HUES48 (cell line): ENCODE measurements at regions not wholly inside any gene's neighbourhood (a gene's known extent, or its start where the extent isn't known, plus 50 kb on each side); places are given as distances from the start of the nearest gene placed in this dataset.
"Not testable (repeated sequence)": the region's sequence is repeated elsewhere in the genome, so short reads cannot be mapped to it uniquely, and the experiment has no call there.

Source experiments
- H3K27ac ChIP-seq: one replicate; pipeline ENCODE4 v1.7.0; 2013; ENCODE audit warnings: low read depth, low read length, inconsistent platforms
- H3K27me3 ChIP-seq: 2 replicates; pipeline ENCODE4 v1.6.1; 2013; ENCODE audit warnings: mild to moderate bottlenecking, low read length; ENCODE audit not compliant: control insufficient read depth, insufficient read depth
- H3K36me3 ChIP-seq: 2 replicates; pipeline ENCODE4 v1.6.1; 2013; ENCODE audit warnings: low read length; ENCODE audit not compliant: control insufficient read depth, insufficient read depth
- H3K4me1 ChIP-seq: 2 replicates; pipeline ENCODE4 v1.6.1; 2013; ENCODE audit warnings: mild to moderate bottlenecking, low read length; ENCODE audit not compliant: control insufficient read depth, insufficient read depth
- H3K4me3 ChIP-seq: 2 replicates; pipeline ENCODE4 v1.5.1; 2013; ENCODE audit warnings: mild to moderate bottlenecking, low read depth, low read length
- H3K9ac ChIP-seq: 2 replicates; pipeline ENCODE4 v1.6.1; 2013; ENCODE audit warnings: mild to moderate bottlenecking, low read depth, low read length, moderate library complexity
- H3K9me3 ChIP-seq: 2 replicates; pipeline ENCODE4 v1.6.1; 2013; ENCODE audit warnings: low read length; ENCODE audit not compliant: control insufficient read depth, insufficient read depth

- Histone ChIP-seq H3K4me1 (no peaks in the 10 kb centered on the region), H3K27ac (no peak overlapping the region), H3K9me3 (no peaks in the 10 kb centered on the region), H3K27me3 (no peaks in the 10 kb centered on the region), H3K4me3 (no peak overlapping the region), H3K36me3 (no peaks in the 10 kb centered on the region), H3K9ac (no peak overlapping the region)
Measured at GRCh38 chr21:43289966-43290365, 121.2 kb downstream of the CRYAA start.

DNA sequence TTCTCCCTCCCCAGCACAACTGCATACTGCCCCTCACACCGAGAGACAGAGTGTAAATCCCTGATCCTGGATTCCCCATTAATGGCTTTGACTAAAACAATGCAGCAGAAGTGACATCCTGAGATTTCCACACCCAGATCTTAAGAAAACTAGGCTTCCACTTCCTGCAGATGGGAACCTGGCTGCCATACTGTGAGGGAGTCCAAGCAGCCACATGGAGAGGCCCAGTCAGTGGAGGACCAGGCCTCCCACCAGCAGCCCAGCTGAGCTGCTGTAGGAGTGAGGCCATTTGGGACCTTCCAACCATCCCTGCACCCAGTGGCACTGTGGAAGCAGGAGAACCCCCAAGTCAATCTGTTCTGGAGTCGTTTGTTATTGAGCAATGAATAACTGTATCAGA is 120.6 kb downstream of the CRYAA start:
- Histone ChIP-seq H3K4me1 (no peaks in the 10 kb centered on the region), H3K27me3 (no peaks in the 10 kb centered on the region), H3K9me3 (no peaks in the 10 kb centered on the region), H3K4me3 (no peak overlapping the region), H3K9ac (no peak overlapping the region), H3K27ac (no peak overlapping the region), H3K36me3 (no peaks in the 10 kb centered on the region)

- H3K27me3 ChIP-seq: no peaks in the 10 kb centered on the region
- H3K27ac ChIP-seq: no peak overlapping the region
- H3K4me3 ChIP-seq: no peak overlapping the region
- no peaks in the 10 kb centered on the region for H3K9me3 ChIP-seq
- no peak overlapping the region for H3K9ac ChIP-seq
- H3K4me1 ChIP-seq: no peaks in the 10 kb centered on the region
- no peaks in the 10 kb centered on the region for H3K36me3 ChIP-seq
Measured at GRCh38 chr21:43287795-43288755, 119.3 kb downstream of the CRYAA start.

GRCh38 chr21:43287111-43287760 is 118.4 kb downstream of the CRYAA start:
- H3K36me3 ChIP-seq: no peaks in the 10 kb centered on the region
- H3K27me3 ChIP-seq: no peaks in the 10 kb centered on the region
- H3K4me3 ChIP-seq: no peak overlapping the region
- no peak overlapping the region for H3K9ac ChIP-seq
- H3K9me3 ChIP-seq: no peaks in the 10 kb centered on the region
- H3K4me1 ChIP-seq: no peaks in the 10 kb centered on the region
- no peak overlapping the region for H3K27ac ChIP-seq

DNA sequence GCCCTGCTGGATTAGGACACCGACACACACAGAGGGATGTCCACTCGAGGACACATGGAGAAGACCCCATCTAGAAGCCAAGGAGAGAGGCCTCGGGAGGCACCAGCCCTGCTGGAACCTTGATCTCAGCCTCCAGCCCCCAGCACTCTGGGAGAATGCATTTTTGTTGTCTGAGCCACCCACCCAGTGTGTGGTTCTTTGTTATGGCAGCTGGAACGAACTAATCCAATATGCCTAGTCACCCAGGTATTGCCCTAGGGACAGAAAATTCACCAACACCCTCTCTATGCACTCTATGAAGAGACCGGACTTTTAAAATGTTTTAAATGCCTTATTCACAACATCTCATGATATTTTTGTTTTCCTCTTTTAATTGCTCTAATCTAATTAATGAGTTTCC is 117.4 kb downstream of the CRYAA start:
- Histone ChIP-seq H3K9me3 (no peaks in the 10 kb centered on the region), H3K9ac (no peak overlapping the region), H3K4me3 (no peak overlapping the region), H3K27ac (no peak overlapping the region), H3K36me3 (no peaks in the 10 kb centered on the region), H3K4me1 (no peaks in the 10 kb centered on the region), H3K27me3 (no peaks in the 10 kb centered on the region)

GRCh38 chr21:43284700-43285099 is 115.9 kb downstream of the CRYAA start:
- Histone ChIP-seq H3K9ac (no peak overlapping the region), H3K4me3 (no peak overlapping the region), H3K36me3 (no peaks in the 10 kb centered on the region), H3K9me3 (no peaks in the 10 kb centered on the region), H3K27ac (no peak overlapping the region), H3K27me3 (no peaks in the 10 kb centered on the region), H3K4me1 (no peaks in the 10 kb centered on the region)

DNA sequence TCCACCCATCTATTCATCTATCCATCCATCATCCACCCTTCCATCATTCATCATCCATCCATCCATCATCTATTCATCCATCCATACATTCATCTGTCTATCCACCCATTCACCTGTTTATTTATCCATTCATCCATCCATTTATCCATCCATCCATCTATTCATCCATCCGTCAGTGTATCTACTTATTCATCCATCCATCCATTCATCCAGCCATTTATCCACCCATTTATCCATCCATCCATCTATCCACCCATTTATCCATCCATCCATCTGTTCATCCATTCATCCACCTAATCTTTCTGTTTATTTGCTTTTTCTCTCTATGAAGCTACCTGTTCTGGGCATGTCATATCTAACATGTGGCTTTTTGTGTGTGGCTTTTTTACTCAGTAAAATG is 115.4 kb downstream of the CRYAA start:
- no peaks in the 10 kb centered on the region for H3K27me3 ChIP-seq

GRCh38 chr21:43283925-43284221 is 115.1 kb downstream of the CRYAA start:
- H3K27me3 ChIP-seq, H3K9ac ChIP-seq, H3K27ac ChIP-seq, H3K4me3 ChIP-seq, H3K4me1 ChIP-seq, H3K36me3 ChIP-seq, H3K9me3 ChIP-seq: not testable (repeated sequence)

More for the DNA sequence above, 115.4 kb downstream of the CRYAA start:
- H3K9ac ChIP-seq: no peak overlapping the region
- H3K4me3 ChIP-seq: no peak overlapping the region
- H3K9me3 ChIP-seq: no peaks in the 10 kb centered on the region
- no peak overlapping the region for H3K27ac ChIP-seq
- no peaks in the 10 kb centered on the region for H3K36me3 ChIP-seq
- H3K4me1 ChIP-seq: no peaks in the 10 kb centered on the region

DNA sequence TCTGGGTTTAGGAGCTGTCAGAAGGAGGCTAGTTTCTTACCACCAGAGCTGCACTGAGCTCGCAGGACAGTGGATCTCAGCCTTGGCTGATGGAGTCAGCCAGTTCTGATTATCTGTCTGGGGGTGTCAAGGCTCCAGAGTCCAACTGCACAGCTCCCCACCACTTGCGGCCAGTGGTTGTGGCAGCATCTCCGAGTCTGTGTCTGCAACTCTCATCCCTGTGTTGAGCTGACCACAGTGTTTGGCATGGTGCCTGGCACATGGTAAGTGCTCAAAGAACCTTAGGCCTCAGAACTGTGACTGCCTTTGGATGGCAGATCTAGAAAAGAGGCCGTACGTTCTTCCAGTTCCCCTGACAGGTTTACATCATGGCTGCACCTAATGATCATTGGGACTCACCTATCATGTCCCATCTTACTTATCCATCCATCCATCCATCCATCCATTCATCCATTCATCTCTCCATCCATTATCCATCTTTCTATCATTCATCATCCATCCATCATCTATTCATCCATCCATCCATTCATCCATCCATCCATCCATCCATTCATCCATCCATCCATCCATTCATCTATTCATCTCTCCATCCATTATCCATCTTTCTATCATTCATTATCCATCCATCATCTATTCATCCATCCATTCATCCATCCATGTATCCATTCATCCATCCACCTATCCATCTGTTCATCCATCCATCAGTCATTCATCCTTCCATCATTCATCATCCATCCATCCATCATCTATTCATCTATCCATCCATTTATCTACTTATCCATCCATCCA is 114.5 kb downstream of the CRYAA start:
- Histone ChIP-seq H3K4me3 (no peak overlapping the region), H3K9me3 (no peaks in the 10 kb centered on the region)

DNA sequence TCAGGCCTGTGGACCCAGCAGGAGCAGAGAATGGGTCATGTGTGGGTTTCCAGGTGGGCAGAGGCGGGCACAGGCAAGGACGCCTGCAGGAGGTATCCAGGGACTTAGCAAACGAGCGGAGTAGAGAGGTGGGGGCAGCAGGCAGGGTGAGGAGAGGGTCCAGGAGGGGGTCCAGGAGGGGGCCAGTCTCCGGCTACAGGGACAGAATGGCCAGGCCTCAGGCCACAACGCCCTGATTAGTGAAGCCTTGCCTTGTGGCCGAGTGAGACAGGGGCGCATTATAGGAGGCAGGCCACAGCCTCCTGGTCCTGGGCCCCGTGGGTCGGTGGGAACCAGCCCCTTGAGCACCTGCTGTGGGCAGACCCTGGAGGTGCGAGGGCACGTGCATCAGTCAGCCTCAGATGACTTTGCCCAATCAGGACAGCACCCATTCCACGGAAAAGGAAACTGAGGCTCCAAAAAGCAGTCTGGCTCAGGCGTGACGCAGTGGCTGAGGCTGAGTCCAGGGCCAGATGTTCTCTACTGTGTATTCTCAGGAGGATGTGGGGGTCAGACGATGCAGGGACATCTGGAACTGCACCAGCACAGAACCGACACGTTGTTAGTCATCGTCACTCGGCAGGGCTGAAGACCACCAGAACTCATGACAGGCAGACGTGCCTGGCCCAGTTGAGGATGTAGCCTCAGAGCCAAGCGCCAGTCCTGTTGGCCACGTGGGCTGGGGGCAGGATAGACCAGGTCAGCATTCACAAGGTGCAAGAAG is 113.7 kb downstream of the CRYAA start:
- no peaks in the 10 kb centered on the region for H3K36me3 ChIP-seq
- H3K27me3 ChIP-seq: no peaks in the 10 kb centered on the region
- H3K27ac ChIP-seq: no peak overlapping the region
- H3K9me3 ChIP-seq: no peaks in the 10 kb centered on the region
- H3K4me3 ChIP-seq: no peak overlapping the region
- no peak overlapping the region for H3K9ac ChIP-seq
- peaks cover 7% of the 10 kb centered on the region; the same call in 1 of the 2 replicates for H3K4me1 ChIP-seq

More for the DNA sequence above, 114.5 kb downstream of the CRYAA start:
- H3K4me1 ChIP-seq: no peaks in the 10 kb centered on the region
- H3K36me3 ChIP-seq: no peaks in the 10 kb centered on the region
- no peak overlapping the region for H3K27ac ChIP-seq
- no peaks in the 10 kb centered on the region for H3K27me3 ChIP-seq
- no peak overlapping the region for H3K9ac ChIP-seq
